ENCODE measurements at regions not wholly inside any gene's neighbourhood (a gene's known extent, or its start where the extent isn't known, plus 50 kb on each side); places are given as distances from the start of the nearest gene placed in this dataset.

DNA sequence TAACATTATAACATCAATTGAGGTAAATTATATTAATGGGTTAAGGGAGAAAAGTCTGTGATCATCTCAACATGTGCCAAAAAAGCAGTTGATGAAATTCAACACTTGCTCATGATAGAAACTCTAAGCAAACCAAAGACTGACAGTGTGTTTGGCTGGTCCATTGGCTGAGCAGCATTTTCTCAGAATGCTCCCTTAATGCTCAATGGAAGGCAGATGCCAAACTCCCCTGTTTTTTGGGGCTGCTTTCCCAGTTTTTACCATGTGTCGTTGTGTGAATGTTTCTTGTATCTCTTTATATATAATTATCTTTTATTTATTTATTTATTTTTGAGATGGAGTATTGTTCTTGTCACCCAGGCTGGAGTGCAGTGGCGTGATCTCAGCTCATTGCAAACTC is 114.7 kb downstream of the SEC23IP start:
- Histone ChIP-seq H3K4me2 (no peak overlapping the region), H3K9ac (no peak overlapping the region), H3K4me1 (ENCODE audit: low read depth, poor library complexity, severe bottlenecking) (no peaks in the 10 kb centered on the region), H2AFZ (ENCODE audit: low read depth) (no peak overlapping the region), H3K36me3 (ENCODE audit: insufficient read depth) (no peaks in the 10 kb centered on the region), H3K27ac (no peak overlapping the region), H3K27me3 (ENCODE audit: insufficient read depth, low read depth) (no peaks in the 10 kb centered on the region), H4K20me1 (ENCODE audit: insufficient read depth) (no peaks in the 10 kb centered on the region), H3K4me3 (IDR thresholded peaks at IDR 0.05; ENCODE audit: insufficient read depth, low read depth, low read length) (no peak overlapping the region), H3K79me2 (ENCODE audit: insufficient read depth, low read depth) (no peaks in the 10 kb centered on the region)
- TF ChIP-seq, protein P1, sequence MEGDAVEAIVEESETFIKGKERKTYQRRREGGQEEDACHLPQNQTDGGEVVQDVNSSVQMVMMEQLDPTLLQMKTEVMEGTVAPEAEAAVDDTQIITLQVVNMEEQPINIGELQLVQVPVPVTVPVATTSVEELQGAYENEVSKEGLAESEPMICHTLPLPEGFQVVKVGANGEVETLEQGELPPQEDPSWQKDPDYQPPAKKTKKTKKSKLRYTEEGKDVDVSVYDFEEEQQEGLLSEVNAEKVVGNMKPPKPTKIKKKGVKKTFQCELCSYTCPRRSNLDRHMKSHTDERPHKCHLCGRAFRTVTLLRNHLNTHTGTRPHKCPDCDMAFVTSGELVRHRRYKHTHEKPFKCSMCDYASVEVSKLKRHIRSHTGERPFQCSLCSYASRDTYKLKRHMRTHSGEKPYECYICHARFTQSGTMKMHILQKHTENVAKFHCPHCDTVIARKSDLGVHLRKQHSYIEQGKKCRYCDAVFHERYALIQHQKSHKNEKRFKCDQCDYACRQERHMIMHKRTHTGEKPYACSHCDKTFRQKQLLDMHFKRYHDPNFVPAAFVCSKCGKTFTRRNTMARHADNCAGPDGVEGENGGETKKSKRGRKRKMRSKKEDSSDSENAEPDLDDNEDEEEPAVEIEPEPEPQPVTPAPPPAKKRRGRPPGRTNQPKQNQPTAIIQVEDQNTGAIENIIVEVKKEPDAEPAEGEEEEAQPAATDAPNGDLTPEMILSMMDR (conservative IDR thresholded peaks at IDR 0.05; ENCODE audit: low read depth, low read length), result no peak

DNA sequence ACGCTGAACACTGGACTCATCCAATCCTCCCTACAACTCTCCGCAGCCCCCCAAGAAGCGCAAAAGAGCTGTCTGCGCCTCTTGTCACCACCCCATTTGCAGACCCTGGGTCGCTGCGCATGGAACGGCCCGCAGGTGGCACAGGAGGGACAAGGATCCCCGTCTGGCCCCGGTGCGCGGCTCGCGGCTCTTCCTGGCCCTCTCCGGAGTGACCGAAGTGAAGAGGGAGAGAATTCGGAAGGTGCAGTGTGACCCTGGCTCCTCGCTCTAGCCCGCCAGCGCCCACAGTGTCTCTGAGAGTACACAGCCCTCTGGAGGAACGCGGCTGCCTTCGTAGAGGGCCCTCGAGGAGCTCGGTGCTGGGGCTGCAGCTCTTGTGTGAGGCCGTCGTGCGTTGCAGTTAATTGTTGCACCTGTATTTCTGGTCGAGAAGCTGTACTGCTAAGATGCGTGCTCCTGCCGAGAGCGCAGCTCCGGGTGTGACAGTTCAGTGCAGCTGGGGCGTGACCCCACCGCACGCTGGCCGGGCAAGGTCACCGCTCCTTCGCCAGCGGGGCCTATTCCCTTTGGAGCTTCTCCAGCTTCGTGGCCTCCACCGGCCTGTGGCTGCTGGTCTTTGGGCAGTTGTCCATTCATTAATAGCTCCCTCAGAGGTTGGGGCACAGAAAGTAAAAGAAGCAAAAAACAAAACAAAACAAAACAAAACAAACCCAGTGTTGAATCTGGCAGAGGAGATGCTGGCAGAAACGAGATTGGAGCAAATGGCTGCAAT is 119.0 kb downstream of the SEC23IP start:
- no peaks in the 10 kb centered on the region for H4K20me1 ChIP-seq (ENCODE audit: insufficient read depth)
- no peak overlapping the region for H3K4me2 ChIP-seq
- TF ChIP-seq, protein P1 (conservative IDR thresholded peaks at IDR 0.05; ENCODE audit: low read depth, low read length), result no peak
- H2AFZ ChIP-seq (ENCODE audit: low read depth), result no peak overlapping the region
- no peaks in the 10 kb centered on the region for H3K4me1 ChIP-seq (ENCODE audit: low read depth, poor library complexity, severe bottlenecking)
- no peak overlapping the region for H3K27ac ChIP-seq
- H3K27me3 ChIP-seq (ENCODE audit: insufficient read depth, low read depth), result no peaks in the 10 kb centered on the region
- H3K79me2 ChIP-seq (ENCODE audit: insufficient read depth, low read depth), result no peaks in the 10 kb centered on the region
- no peaks in the 10 kb centered on the region for H3K36me3 ChIP-seq (ENCODE audit: insufficient read depth)
- no peak overlapping the region for H3K9ac ChIP-seq
- no peak overlapping the region for H3K4me3 ChIP-seq (IDR thresholded peaks at IDR 0.05; ENCODE audit: insufficient read depth, low read depth, low read length)

DNA sequence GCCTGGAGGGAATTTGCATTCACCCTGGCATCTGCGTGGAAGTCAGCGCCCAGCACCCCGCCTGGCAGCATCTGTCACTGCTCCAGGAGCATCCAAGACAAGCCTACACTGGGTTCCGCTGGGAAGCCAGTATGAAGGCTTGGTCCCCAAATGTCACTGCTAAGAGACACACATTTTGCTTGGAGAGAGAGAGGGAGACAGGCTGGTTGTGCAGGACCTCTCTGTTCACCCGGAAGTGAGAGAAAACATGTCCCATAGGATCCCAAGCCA is 119.5 kb downstream of the SEC23IP start:
- Histone ChIP-seq H3K4me1 (ENCODE audit: low read depth, poor library complexity, severe bottlenecking) (no peaks in the 10 kb centered on the region), H3K4me2 (no peak overlapping the region), H3K9ac (no peak overlapping the region), H3K4me3 (IDR thresholded peaks at IDR 0.05; ENCODE audit: insufficient read depth, low read depth, low read length) (no peak overlapping the region), H3K79me2 (ENCODE audit: insufficient read depth, low read depth) (no peaks in the 10 kb centered on the region), H3K27ac (no peak overlapping the region), H3K27me3 (ENCODE audit: insufficient read depth, low read depth) (no peaks in the 10 kb centered on the region), H3K36me3 (ENCODE audit: insufficient read depth) (no peaks in the 10 kb centered on the region), H4K20me1 (ENCODE audit: insufficient read depth) (no peaks in the 10 kb centered on the region), H2AFZ (ENCODE audit: low read depth) (no peak overlapping the region)
- TF ChIP-seq, protein P1 (conservative IDR thresholded peaks at IDR 0.05; ENCODE audit: low read depth, low read length), result no peak

DNA sequence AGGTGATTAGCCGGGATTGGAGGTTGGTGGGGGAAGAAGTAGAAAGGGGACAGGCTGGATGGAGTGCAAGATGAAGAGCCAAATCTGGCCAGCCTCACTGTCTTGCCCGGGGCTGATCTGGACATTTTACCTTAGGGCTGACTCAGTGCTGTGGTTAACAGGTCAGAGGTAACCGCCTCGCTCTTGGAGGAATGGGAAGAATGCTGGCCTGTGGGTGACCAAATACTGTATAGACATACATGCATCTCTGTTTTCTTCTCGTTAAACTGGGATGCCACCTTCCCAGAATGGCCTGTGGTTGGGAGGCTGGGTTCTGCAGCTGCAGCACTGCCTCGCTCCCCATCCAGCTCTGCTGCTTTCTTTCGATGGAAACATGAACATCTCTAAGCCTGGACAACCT is 120.0 kb downstream of the SEC23IP start:
- TF ChIP-seq, protein P1 (conservative IDR thresholded peaks at IDR 0.05; ENCODE audit: low read depth, low read length), result no peak
- Histone ChIP-seq H3K27me3 (ENCODE audit: insufficient read depth, low read depth) (no peaks in the 10 kb centered on the region), H3K4me2 (no peak overlapping the region), H2AFZ (ENCODE audit: low read depth) (no peak overlapping the region), H3K4me3 (IDR thresholded peaks at IDR 0.05; ENCODE audit: insufficient read depth, low read depth, low read length) (no peak overlapping the region), H3K9ac (no peak overlapping the region), H3K36me3 (ENCODE audit: insufficient read depth) (no peaks in the 10 kb centered on the region), H4K20me1 (ENCODE audit: insufficient read depth) (no peaks in the 10 kb centered on the region), H3K4me1 (ENCODE audit: low read depth, poor library complexity, severe bottlenecking) (no peaks in the 10 kb centered on the region), H3K79me2 (ENCODE audit: insufficient read depth, low read depth) (no peaks in the 10 kb centered on the region), H3K27ac (no peak overlapping the region)
